ENCODE measurements at regions not wholly inside any gene's neighbourhood (a gene's known extent, or its start where the extent isn't known, plus 50 kb on each side); places are given as distances from the start of the nearest gene placed in this dataset.

DNA sequence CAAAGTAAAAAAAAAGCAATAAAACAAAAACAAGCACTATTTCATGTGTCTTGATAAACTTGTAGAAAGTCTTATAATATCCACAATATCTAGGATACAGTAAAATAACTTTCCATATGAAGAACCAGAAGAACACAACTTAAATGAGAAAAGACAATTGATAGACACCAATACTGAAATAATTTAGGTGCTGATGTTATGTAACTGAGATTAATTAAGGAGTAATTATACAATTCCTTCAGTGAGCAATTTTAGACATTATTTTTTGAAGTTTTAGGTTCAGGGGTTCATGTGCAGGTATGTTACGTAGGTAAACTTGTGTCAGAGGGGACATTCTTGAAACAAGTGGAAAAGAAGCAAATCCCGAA lies 88.3 kb upstream of the VPREB1 start:
- TF ChIP-seq, protein P1, sequence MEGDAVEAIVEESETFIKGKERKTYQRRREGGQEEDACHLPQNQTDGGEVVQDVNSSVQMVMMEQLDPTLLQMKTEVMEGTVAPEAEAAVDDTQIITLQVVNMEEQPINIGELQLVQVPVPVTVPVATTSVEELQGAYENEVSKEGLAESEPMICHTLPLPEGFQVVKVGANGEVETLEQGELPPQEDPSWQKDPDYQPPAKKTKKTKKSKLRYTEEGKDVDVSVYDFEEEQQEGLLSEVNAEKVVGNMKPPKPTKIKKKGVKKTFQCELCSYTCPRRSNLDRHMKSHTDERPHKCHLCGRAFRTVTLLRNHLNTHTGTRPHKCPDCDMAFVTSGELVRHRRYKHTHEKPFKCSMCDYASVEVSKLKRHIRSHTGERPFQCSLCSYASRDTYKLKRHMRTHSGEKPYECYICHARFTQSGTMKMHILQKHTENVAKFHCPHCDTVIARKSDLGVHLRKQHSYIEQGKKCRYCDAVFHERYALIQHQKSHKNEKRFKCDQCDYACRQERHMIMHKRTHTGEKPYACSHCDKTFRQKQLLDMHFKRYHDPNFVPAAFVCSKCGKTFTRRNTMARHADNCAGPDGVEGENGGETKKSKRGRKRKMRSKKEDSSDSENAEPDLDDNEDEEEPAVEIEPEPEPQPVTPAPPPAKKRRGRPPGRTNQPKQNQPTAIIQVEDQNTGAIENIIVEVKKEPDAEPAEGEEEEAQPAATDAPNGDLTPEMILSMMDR (conservative IDR thresholded peaks at IDR 0.05; ENCODE audit: low read depth, low read length): no peak
- no peak overlapping the region for H3K4me3 ChIP-seq (ENCODE audit: low read depth, low read length)
- no peak for DNase-seq (ENCODE audit: low read depth)

GRCh38 chr22:22155607-22156006 lies 89.0 kb upstream of the VPREB1 start:
- DNase-seq (ENCODE audit: low read depth): no peak
- TF ChIP-seq, protein P1 (conservative IDR thresholded peaks at IDR 0.05; ENCODE audit: low read depth, low read length): no peak
- H3K4me3 ChIP-seq (ENCODE audit: low read depth, low read length): no peak overlapping the region

GRCh38 chr22:22155146-22155545 lies 89.4 kb upstream of the VPREB1 start:
- TF ChIP-seq, protein P1 (conservative IDR thresholded peaks at IDR 0.05; ENCODE audit: low read depth, low read length): no peak
- no peak overlapping the region for H3K4me3 ChIP-seq (ENCODE audit: low read depth, low read length)
- no peak for DNase-seq (ENCODE audit: low read depth)

- TF ChIP-seq, protein P1 (conservative IDR thresholded peaks at IDR 0.05; ENCODE audit: low read depth, low read length): no peak
- H3K4me3 ChIP-seq (ENCODE audit: low read depth, low read length): no peak overlapping the region
- no peak for DNase-seq (ENCODE audit: low read depth)
Observed at GRCh38 chr22:22154040-22154439, 90.5 kb upstream of the VPREB1 start.

DNA sequence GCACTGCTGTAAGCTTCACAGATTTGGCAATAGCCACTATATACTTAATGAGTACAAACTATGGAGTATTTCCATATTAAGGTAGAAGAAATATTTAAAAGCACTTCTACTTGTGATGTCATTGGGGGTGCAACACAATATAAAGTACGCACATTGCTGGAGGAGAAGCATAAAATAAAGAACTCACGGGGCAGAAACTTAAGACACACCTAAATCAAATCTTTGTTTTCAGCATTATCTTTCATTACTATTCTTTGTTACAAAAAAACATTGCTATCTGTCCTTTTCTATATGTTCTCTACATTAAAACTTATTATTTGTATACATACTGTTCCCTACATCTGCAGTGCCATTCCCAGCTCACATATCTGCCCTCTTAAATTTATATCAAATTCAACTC lies 93.3 kb upstream of the VPREB1 start:
- H3K4me3 ChIP-seq (ENCODE audit: low read depth, low read length): no peak overlapping the region
- no peak for DNase-seq (ENCODE audit: low read depth)
- TF ChIP-seq, protein P1 (conservative IDR thresholded peaks at IDR 0.05; ENCODE audit: low read depth, low read length): no peak

DNA sequence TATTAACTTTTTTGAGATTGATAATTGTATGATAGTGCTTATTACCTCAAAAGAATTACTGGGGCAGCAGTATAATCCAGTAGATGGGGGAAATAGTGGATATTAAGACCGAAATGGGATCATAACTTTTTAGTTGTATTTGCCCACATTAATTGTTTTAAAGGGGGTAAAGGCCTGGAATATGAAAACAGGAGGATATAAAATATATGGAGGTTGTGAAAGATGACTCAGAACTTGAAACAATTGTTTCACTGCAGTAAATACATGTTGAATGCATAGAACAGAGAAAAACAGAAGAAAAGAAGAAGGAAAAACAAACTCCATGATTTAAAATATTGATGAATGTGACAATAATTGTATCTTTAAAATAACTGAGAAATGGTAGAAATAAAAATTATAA lies 94.1 kb upstream of the VPREB1 start:
- TF ChIP-seq, protein P1 (conservative IDR thresholded peaks at IDR 0.05; ENCODE audit: low read depth, low read length): no peak
- no peak for DNase-seq (ENCODE audit: low read depth)
- H3K4me3 ChIP-seq (ENCODE audit: low read depth, low read length): no peak overlapping the region

DNA sequence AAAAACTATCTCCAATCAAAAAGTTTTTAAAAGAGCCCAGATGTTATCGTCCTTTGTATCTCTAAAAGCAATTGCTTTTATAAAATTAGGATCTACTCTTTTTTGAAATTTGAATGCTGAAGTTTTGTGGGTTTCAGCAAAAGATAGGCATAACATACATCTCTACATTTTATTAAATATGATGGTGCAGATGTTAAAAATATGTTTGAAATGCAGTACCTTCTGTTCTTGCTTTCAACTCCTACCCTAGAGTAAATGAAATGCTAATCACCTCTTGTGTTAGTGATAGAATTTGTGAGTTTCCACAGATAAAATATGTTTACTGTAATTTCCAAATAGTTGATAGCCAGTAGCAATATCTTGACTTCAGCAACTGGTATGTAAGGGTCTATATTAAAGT lies 95.7 kb upstream of the VPREB1 start:
- DNase-seq (ENCODE audit: low read depth): no peak
- TF ChIP-seq, protein P1 (conservative IDR thresholded peaks at IDR 0.05; ENCODE audit: low read depth, low read length): no peak
- H3K4me3 ChIP-seq (ENCODE audit: low read depth, low read length): no peak overlapping the region

All from choroid plexus epithelial cell (primary cell).